Stomach (tissue), 8 donors: ENCODE measurements at regions not wholly inside any gene's neighbourhood (a gene's known extent, or its start where the extent isn't known, plus 50 kb on each side); places are given as distances from the start of the nearest gene placed in this dataset.

ENCODE experiments used
- DNase-seq, 2 donors: peaks; one replicate each; pipeline versions ENCODE4 v3.0.0 to v3.0.0-alpha.2; 2013 to 2019
- H3K27ac ChIP-seq, 5 donors: fragments of 200-600 bp in 4 of 5; sonication (generic) in 4 of 5; one replicate each; pipeline ENCODE4 v1.5.1; 2013 to 2019; ENCODE audit warnings: mild to moderate bottlenecking in 1 of 5, moderate library complexity in 1 of 5
- H3K27me3 ChIP-seq, 3 donors: fragments of 200-600 bp; sonication (generic); one replicate each; pipeline ENCODE4 v1.5.1; 2017 to 2019; ENCODE audit warnings: mixed run types in 1 of 3
- H3K36me3 ChIP-seq, 4 donors: fragments of 200-600 bp; sonication (generic); 1 replicate in 3 of 4; 2 replicates in 1 of 4; pipeline ENCODE4 v1.5.1; 2016 to 2019
- H3K4me1 ChIP-seq, 4 donors: fragments of 200-600 bp; sonication (generic); one replicate each; pipeline ENCODE4 v1.5.1; 2016 to 2019
- H3K4me3 ChIP-seq, 4 donors: fragments of 200-600 bp; sonication (generic) in 3 of 4; one replicate each; pipeline ENCODE4 v1.5.1; 2016 to 2019; ENCODE audit warnings: mild to moderate bottlenecking in 1 of 4
- H3K9me3 ChIP-seq, 4 donors: fragments of 200-600 bp; sonication (generic); one replicate each; pipeline ENCODE4 v1.5.1; 2016 to 2019
- CTCF ChIP-seq, 7 experiments: fragments of 450-650 bp in 4 of 7; fragments of 200-600 bp in 3 of 7; sonication (generic) in 3 of 7; IDR thresholded peaks; one replicate each; pipeline ENCODE4 v1.5.1; 2016 to 2019; ENCODE audit warnings: antibody characterized with exemption in 7 of 7, control low read depth in 2 of 7, mild to moderate bottlenecking in 1 of 7
- EP300 ChIP-seq: sonication (generic); formaldehyde crosslinking; IDR thresholded peaks from one replicate; pipeline ENCODE4 v1.6.1; 2017; ENCODE audit warnings: antibody characterized with exemption
- POLR2A ChIP-seq, 4 donors: fragments of 450-650 bp; IDR thresholded peaks; one replicate each; pipeline ENCODE4 v1.6.1; 2016; ENCODE audit warnings: antibody characterized with exemption in 4 of 4, control low read depth in 2 of 4, mild to moderate bottlenecking in 1 of 4, moderate library complexity in 1 of 4
- POLR2AphosphoS5 ChIP-seq, 3 donors: sonication (generic); formaldehyde crosslinking; IDR thresholded peaks; one replicate each; pipeline ENCODE4 v1.6.1; 2016; ENCODE audit warnings: antibody characterized with exemption in 3 of 3
- WGBS, 5 donors: extraction: QIAGEN DNeasy Blood & Tissue Kit in 3 of 5; methylation state at CpG; one replicate each; pipeline versions ENCODE4 v1.1.5 to v1.1.7; 2013 to 2018; 5-methylcytosine and 5-hydroxymethylcytosine counted together
- intact Hi-C: fragments of 100-400 bp; cut with DNase I; formaldehyde crosslinking; loops from one replicate; pipeline ENCODE4 v1.15.1; 2023; ENCODE audit warnings: low total_unique reads
- donor health status: healthy with polysubstance abuse.
- donor health status: Bipolar disorder and iron deficiency.
- donor health status: healthy.

GRCh38 chr13:91211510-91211909 is 136.0 kb upstream of the MIR17HG start:
- Histone ChIP-seq H3K36me3 (no peaks in the 10 kb centered on the region), H3K4me1 (no peaks in the 10 kb centered on the region), H3K4me3 (no peak overlapping the region), H3K9me3 (no peaks in the 10 kb centered on the region), H3K27ac (no peak overlapping the region), H3K27me3 (no peaks in the 10 kb centered on the region)
- no peak for DNase-seq
- TF ChIP-seq POLR2AphosphoS5 (IDR thresholded peaks at IDR 0.05) (no peak), CTCF (IDR thresholded peaks at IDR 0.05) (no peak), POLR2A (IDR thresholded peaks at IDR 0.05) (no peak), EP300 (no peak)
- intact Hi-C loops: no loop called here
- 35 to 66% (median 52%) methylated on average over 3 of the region's 3 CpGs for WGBS, 5 donors

GRCh38 chr13:91212231-91212630 is 135.3 kb upstream of the MIR17HG start:
- Histone ChIP-seq H3K4me1 (no peaks in the 10 kb centered on the region), H3K9me3 (no peaks in the 10 kb centered on the region), H3K27ac (no peak overlapping the region), H3K27me3 (no peaks in the 10 kb centered on the region), H3K36me3 (no peaks in the 10 kb centered on the region), H3K4me3 (no peak overlapping the region)
- intact Hi-C loops: no loop called here
- TF ChIP-seq CTCF (IDR thresholded peaks at IDR 0.05): no peak
- no peak for TF ChIP-seq EP300
- no peak for TF ChIP-seq POLR2A (IDR thresholded peaks at IDR 0.05)
- no peak for TF ChIP-seq POLR2AphosphoS5 (IDR thresholded peaks at IDR 0.05)
- no peak for DNase-seq
- WGBS, 5 donors: 37 to 47% (median 42%) methylated on average over 5 of the region's 5 CpGs

DNA sequence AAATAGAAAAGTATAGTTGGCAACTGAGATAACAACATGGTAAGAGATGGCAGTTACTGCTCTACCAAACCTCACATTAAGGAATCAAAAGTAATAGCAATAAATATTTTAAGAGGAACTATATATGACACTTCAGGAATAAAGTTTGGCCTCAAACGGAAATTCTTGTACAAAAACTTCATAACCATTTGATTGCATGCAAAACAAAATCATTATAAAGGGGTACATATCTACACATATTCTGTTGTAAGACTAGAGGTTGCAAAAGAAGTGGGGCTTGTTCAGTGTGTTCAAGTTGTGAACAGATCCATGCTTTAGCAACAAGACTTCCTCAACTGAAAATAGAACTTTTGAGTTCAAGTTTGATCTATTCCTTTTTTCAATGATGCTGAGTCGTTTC is 133.5 kb upstream of the MIR17HG start:
- DNase-seq: no peak
- intact Hi-C loops: no loop called here
- no peak for TF ChIP-seq EP300
- Histone ChIP-seq H3K36me3 (no peaks in the 10 kb centered on the region), H3K4me3 (no peak overlapping the region), H3K27me3 (no peaks in the 10 kb centered on the region), H3K27ac (no peak overlapping the region), H3K4me1 (no peaks in the 10 kb centered on the region), H3K9me3 (no peaks in the 10 kb centered on the region)
- 53 to 61% (median 58%) methylated on average over 2 of the region's 2 CpGs for WGBS, 5 donors

GRCh38 chr13:91216928-91217700 is 130.4 kb upstream of the MIR17HG start:
- TF ChIP-seq EP300: no peak
- TF ChIP-seq CTCF (IDR thresholded peaks at IDR 0.05): no peak
- no peak for TF ChIP-seq POLR2A (IDR thresholded peaks at IDR 0.05)
- TF ChIP-seq POLR2AphosphoS5 (IDR thresholded peaks at IDR 0.05): no peak
- intact Hi-C loops: no loop called here
- WGBS, 5 donors: 40 to 51% (median 43%) methylated on average over 12 of the region's 12 CpGs
- no peak for DNase-seq
- Histone ChIP-seq H3K36me3 (no peaks in the 10 kb centered on the region), H3K4me3 (no peak overlapping the region), H3K27me3 (no peaks in the 10 kb centered on the region), H3K27ac (no peak overlapping the region), H3K9me3 (no peaks in the 10 kb centered on the region), H3K4me1 (no peaks in the 10 kb centered on the region)

DNA sequence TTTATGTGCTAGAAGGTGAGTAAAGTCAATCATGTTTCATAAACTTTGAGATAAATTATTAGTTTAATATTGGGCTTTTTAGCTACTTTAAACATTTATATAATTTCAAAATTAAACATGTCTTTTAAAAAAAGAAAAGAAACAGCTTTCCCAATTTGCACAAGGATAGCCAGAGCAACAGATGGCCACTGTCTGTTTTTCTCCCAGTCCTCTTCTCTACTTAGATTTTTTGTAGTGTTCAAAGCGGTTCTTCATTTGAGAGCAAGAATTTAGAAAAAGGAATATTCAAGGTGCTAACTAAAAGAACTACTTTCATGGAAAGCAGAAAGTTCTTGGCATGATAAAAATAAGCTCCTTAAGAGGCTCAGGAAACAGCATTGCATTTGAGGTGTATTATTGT is 128.3 kb upstream of the MIR17HG start:
- H3K27me3 ChIP-seq: no peaks in the 10 kb centered on the region
- H3K4me3 ChIP-seq: no peak overlapping the region
- intact Hi-C loops: no loop called here
- H3K4me1 ChIP-seq: no peaks in the 10 kb centered on the region
- H3K27ac ChIP-seq: no peak overlapping the region
- DNase-seq: no peak
- TF ChIP-seq POLR2AphosphoS5 (IDR thresholded peaks at IDR 0.05) (no peak), EP300 (no peak), POLR2A (IDR thresholded peaks at IDR 0.05) (no peak), CTCF (IDR thresholded peaks at IDR 0.05) (no peak)
- no peaks in the 10 kb centered on the region for H3K9me3 ChIP-seq
- 63 to 84% (median 76%) methylated on average over 1 of the region's 1 CpG for WGBS, 5 donors
- H3K36me3 ChIP-seq: no peaks in the 10 kb centered on the region
